ENCODE measurements at regions not wholly inside any gene's neighbourhood (a gene's known extent, or its start where the extent isn't known, plus 50 kb on each side); places are given as distances from the start of the nearest gene placed in this dataset.

DNA sequence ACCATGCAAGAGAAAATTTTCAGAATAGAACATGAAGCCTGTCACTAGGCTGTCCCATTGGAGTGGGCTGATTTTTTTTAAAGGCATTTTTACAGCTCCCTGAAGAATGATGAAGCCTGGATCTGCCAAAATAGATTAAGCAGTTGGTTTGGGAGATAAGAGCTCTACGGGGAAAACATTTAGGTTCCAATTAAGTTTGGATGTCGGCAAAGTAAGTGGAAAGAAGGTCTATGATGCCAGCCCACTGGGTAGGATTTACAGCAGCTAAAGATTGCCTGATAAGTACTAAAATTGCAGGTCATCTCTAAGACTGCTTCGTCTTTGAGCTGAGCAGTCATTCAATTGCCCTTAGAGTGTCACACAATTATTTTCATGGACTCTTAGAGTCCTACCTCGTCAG, 939.2 kb upstream of the CELF2 start:
- DNase-seq (ENCODE audit: low read depth, low spot score) (no peak), ATAC-seq (no peak)
- ChIA-PET CTCF (no interaction called here), RAD21 (ENCODE audit: low non-redundant PET in 1 of 2, low total read pairs in 2 of 2, uncharacterized antibody in 2 of 2, unreplicated experiment in 2 of 2) (no interaction called here), POLR2A (no interaction called here)
- H3K9me3 ChIP-seq (ENCODE audit: control insufficient read depth in 1 of 2, insufficient read depth in 1 of 2, low read depth in 1 of 2, low read length in 2 of 2): peaks cover 4 to 18% of the 10 kb centered on the region in 2 experiments; a peak in 2 of 4 replicates
- no peaks in the 10 kb centered on the region for H3K79me2 ChIP-seq (ENCODE audit: insufficient read depth, low read length)
- intact Hi-C loops (cut with micrococcal nuclease): no loop called here
- no peaks in the 10 kb centered on the region for H3K27me3 ChIP-seq (ENCODE audit: insufficient read depth, low read length)
- H3K9me2 ChIP-seq (ENCODE audit: insufficient read depth): no peaks in the 10 kb centered on the region
- TF ChIP-seq SIN3A (IDR thresholded peaks at IDR 0.05; ENCODE audit: low read depth) (no peak), EGR1 (IDR thresholded peaks at IDR 0.05; ENCODE audit: low read depth) (no peak), ELF1 (IDR thresholded peaks at IDR 0.05; ENCODE audit: borderline replicate concordance, low read depth) (no peak), YY1 (IDR thresholded peaks at IDR 0.05; ENCODE audit: extremely low read depth, insufficient replicate concordance, low read depth, low read length) (no peak), FOSL1 (IDR thresholded peaks at IDR 0.05; ENCODE audit: low read depth) (no peak), TCF7L2 (IDR thresholded peaks at IDR 0.05; ENCODE audit: borderline replicate concordance, extremely low read depth, insufficient read depth, insufficient read length) (no peak), EZH2phosphoT487 (IDR thresholded peaks at IDR 0.05; ENCODE audit: borderline replicate concordance) (no peak), POLR2A (IDR thresholded peaks at IDR 0.05; ENCODE audit: borderline replicate concordance, extremely low read depth, insufficient read depth, insufficient read length) (no peak), POLR2AphosphoS5 (IDR thresholded peaks at IDR 0.05; ENCODE audit: low read depth, low read length) (no peak), JUND (IDR thresholded peaks at IDR 0.05) (no peak), EZH2 (IDR thresholded peaks at IDR 0.05) (no peak), CBX3 (IDR thresholded peaks at IDR 0.05; ENCODE audit: low read depth) (no peak)
- TF ChIP-seq, protein P1, sequence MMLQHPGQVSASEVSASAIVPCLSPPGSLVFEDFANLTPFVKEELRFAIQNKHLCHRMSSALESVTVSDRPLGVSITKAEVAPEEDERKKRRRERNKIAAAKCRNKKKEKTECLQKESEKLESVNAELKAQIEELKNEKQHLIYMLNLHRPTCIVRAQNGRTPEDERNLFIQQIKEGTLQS (IDR thresholded peaks at IDR 0.05): no peak
- TF ChIP-seq, protein P2, sequence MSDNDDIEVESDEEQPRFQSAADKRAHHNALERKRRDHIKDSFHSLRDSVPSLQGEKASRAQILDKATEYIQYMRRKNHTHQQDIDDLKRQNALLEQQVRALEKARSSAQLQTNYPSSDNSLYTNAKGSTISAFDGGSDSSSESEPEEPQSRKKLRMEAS (IDR thresholded peaks at IDR 0.05): no peak
- TF ChIP-seq, protein P3, sequence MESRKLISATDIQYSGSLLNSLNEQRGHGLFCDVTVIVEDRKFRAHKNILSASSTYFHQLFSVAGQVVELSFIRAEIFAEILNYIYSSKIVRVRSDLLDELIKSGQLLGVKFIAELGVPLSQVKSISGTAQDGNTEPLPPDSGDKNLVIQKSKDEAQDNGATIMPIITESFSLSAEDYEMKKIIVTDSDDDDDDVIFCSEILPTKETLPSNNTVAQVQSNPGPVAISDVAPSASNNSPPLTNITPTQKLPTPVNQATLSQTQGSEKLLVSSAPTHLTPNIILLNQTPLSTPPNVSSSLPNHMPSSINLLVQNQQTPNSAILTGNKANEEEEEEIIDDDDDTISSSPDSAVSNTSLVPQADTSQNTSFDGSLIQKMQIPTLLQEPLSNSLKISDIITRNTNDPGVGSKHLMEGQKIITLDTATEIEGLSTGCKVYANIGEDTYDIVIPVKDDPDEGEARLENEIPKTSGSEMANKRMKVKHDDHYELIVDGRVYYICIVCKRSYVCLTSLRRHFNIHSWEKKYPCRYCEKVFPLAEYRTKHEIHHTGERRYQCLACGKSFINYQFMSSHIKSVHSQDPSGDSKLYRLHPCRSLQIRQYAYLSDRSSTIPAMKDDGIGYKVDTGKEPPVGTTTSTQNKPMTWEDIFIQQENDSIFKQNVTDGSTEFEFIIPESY (IDR thresholded peaks at IDR 0.05; ENCODE audit: extremely low read depth, insufficient replicate concordance, low read length): no peak
- TF ChIP-seq, protein P4, sequence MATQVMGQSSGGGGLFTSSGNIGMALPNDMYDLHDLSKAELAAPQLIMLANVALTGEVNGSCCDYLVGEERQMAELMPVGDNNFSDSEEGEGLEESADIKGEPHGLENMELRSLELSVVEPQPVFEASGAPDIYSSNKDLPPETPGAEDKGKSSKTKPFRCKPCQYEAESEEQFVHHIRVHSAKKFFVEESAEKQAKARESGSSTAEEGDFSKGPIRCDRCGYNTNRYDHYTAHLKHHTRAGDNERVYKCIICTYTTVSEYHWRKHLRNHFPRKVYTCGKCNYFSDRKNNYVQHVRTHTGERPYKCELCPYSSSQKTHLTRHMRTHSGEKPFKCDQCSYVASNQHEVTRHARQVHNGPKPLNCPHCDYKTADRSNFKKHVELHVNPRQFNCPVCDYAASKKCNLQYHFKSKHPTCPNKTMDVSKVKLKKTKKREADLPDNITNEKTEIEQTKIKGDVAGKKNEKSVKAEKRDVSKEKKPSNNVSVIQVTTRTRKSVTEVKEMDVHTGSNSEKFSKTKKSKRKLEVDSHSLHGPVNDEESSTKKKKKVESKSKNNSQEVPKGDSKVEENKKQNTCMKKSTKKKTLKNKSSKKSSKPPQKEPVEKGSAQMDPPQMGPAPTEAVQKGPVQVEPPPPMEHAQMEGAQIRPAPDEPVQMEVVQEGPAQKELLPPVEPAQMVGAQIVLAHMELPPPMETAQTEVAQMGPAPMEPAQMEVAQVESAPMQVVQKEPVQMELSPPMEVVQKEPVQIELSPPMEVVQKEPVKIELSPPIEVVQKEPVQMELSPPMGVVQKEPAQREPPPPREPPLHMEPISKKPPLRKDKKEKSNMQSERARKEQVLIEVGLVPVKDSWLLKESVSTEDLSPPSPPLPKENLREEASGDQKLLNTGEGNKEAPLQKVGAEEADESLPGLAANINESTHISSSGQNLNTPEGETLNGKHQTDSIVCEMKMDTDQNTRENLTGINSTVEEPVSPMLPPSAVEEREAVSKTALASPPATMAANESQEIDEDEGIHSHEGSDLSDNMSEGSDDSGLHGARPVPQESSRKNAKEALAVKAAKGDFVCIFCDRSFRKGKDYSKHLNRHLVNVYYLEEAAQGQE (IDR thresholded peaks at IDR 0.05; ENCODE audit: low read depth): no peak
- no TSS peak for BruUV-seq (replicated peaks)
- no peak overlapping the region for H3K4me2 ChIP-seq (ENCODE audit: low read length)
- H4K20me1 ChIP-seq (ENCODE audit: insufficient read depth): no peaks in the 10 kb centered on the region
- H3K36me3 ChIP-seq (ENCODE audit: control insufficient read depth in 1 of 2, insufficient read depth in 2 of 2, low read length in 2 of 2): no peaks in the 10 kb centered on the region
- H3K4me3 ChIP-seq (replicated peaks in 1 of 2; ENCODE audit: low read depth in 1 of 2, low read length in 2 of 2): no peak overlapping the region
- H3K27ac ChIP-seq (ENCODE audit: low read depth, low read length): no peak overlapping the region
- no peak overlapping the region for H3K9ac ChIP-seq (ENCODE audit: low read length)
- no peaks in the 10 kb centered on the region for H3K4me1 ChIP-seq (ENCODE audit: control insufficient read depth in 1 of 2, insufficient read depth in 2 of 2, low read length in 2 of 2)
- H2AFZ ChIP-seq (ENCODE audit: low read depth, low read length, poor library complexity, severe bottlenecking): no peak overlapping the region

Data from HCT116 (cell line).